DND-41 (cell line): ENCODE measurements at regions not wholly inside any gene's neighbourhood (a gene's known extent, or its start where the extent isn't known, plus 50 kb on each side); places are given as distances from the start of the nearest gene placed in this dataset.

Source experiments
- ATAC-seq: fragments of 200-7000 bp; cut with Tn5 transposase; 3 replicates; pipeline ENCODE4 v1.9.1; 2021; ENCODE audit warnings: low read depth; ENCODE audit not compliant: insufficient read depth
- DNase-seq: peaks from one replicate; pipeline ENCODE4 v3.0.0-alpha.2; 2020
- H2AFZ ChIP-seq: 2 replicates; pipeline ENCODE4 v1.6.0; 2012; ENCODE audit warnings: low read depth, low read length
- H3K27ac ChIP-seq: 2 replicates; pipeline ENCODE4 v1.5.1; 2012; ENCODE audit warnings: low read length, inconsistent platforms
- H3K27me3 ChIP-seq: fragments of 200-600 bp; sonication (generic); 2 replicates; pipeline ENCODE4 v1.6.0; 2012; ENCODE audit warnings: low read length, mild to moderate bottlenecking, inconsistent platforms; ENCODE audit not compliant: insufficient read depth, poor library complexity
- H3K36me3 ChIP-seq: 2 replicates; pipeline ENCODE4 v1.5.1; 2012; ENCODE audit warnings: low read length, inconsistent platforms; ENCODE audit not compliant: insufficient read depth
- H3K4me1 ChIP-seq: 2 replicates; pipeline ENCODE4 v1.5.1; 2012; ENCODE audit warnings: mild to moderate bottlenecking, low read length; ENCODE audit not compliant: insufficient read depth
- H3K4me2 ChIP-seq: 2 replicates; pipeline ENCODE4 v1.6.0; 2012; ENCODE audit warnings: mild to moderate bottlenecking, moderate library complexity, low read length, inconsistent platforms; ENCODE audit not compliant: insufficient read depth
- H3K4me3 ChIP-seq, 2 experiments: fragments of 200-600 bp in 1 of 2; shearing (Covaris generic) in 1 of 2; 2 replicates each; pipeline ENCODE4 v1.5.1; 2012 to 2016; ENCODE audit warnings: inconsistent platforms in 2 of 2, low read length in 2 of 2, mild to moderate bottlenecking in 2 of 2, low read depth in 1 of 2, moderate library complexity in 1 of 2
- H3K79me2 ChIP-seq: 2 replicates; pipeline ENCODE4 v1.6.0; 2012; ENCODE audit warnings: low read length, inconsistent platforms; ENCODE audit not compliant: insufficient read depth
- H3K9ac ChIP-seq: 2 replicates; pipeline ENCODE4 v1.6.0; 2012; ENCODE audit warnings: low read depth, mild to moderate bottlenecking, inconsistent platforms, low read length, moderate library complexity
- H3K9me3 ChIP-seq: 2 replicates; pipeline ENCODE4 v1.5.1; 2012; ENCODE audit warnings: low read length, moderate library complexity, mild to moderate bottlenecking, inconsistent platforms; ENCODE audit not compliant: insufficient read depth, severe bottlenecking
- H4K20me1 ChIP-seq: 2 replicates; pipeline ENCODE4 v1.6.0; 2012; ENCODE audit warnings: low read length; ENCODE audit not compliant: insufficient read depth
- EZH2 ChIP-seq: IDR thresholded peaks from 3 replicates; pipeline ENCODE4 v1.6.1; 2012; ENCODE audit warnings: borderline replicate concordance, low read depth, mild to moderate bottlenecking, moderate library complexity, low read length, inconsistent platforms; ENCODE audit not compliant: severe bottlenecking
- TF ChIP-seq, protein P1 (sequence below): IDR thresholded peaks from 2 replicates; pipeline ENCODE4 v1.5.1; 2012; ENCODE audit warnings: borderline replicate concordance, low read length, moderate library complexity, mild to moderate bottlenecking; ENCODE audit not compliant: poor library complexity, severe bottlenecking; ENCODE audit errors: extremely low read depth

DNA sequence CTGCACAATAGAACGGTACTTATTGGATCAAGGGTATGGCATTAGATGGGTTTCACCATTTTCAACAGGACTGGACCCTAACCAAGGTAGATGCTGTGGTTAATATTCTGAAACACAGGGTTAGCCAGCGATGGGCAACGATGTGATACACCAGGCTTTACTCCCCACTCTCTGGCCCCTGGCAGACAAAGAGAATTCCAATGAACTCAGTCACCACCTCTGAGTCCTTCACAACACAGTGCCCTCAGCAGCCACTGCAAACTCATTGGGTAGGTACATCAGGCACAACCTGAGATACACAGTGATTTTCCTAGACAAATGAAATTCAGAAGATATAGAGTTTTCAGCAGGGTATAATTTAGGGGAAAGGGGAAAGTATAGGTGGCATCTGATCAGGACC is 634.5 kb downstream of the ZEB2 start:
- DNase-seq = no peak
- no peak for TF ChIP-seq EZH2
- TF ChIP-seq, protein P1, sequence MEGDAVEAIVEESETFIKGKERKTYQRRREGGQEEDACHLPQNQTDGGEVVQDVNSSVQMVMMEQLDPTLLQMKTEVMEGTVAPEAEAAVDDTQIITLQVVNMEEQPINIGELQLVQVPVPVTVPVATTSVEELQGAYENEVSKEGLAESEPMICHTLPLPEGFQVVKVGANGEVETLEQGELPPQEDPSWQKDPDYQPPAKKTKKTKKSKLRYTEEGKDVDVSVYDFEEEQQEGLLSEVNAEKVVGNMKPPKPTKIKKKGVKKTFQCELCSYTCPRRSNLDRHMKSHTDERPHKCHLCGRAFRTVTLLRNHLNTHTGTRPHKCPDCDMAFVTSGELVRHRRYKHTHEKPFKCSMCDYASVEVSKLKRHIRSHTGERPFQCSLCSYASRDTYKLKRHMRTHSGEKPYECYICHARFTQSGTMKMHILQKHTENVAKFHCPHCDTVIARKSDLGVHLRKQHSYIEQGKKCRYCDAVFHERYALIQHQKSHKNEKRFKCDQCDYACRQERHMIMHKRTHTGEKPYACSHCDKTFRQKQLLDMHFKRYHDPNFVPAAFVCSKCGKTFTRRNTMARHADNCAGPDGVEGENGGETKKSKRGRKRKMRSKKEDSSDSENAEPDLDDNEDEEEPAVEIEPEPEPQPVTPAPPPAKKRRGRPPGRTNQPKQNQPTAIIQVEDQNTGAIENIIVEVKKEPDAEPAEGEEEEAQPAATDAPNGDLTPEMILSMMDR = no peak
- no peak overlapping the region for H3K9ac ChIP-seq
- no peaks in the 10 kb centered on the region for H3K36me3 ChIP-seq
- no peak overlapping the region for H3K4me2 ChIP-seq
- H3K4me3 ChIP-seq = no peak overlapping the region
- no peaks in the 10 kb centered on the region for H3K9me3 ChIP-seq
- H3K79me2 ChIP-seq = no peaks in the 10 kb centered on the region
- no peaks in the 10 kb centered on the region for H3K4me1 ChIP-seq
- H4K20me1 ChIP-seq = no peaks in the 10 kb centered on the region
- no peak for ATAC-seq
- H3K27me3 ChIP-seq = no peaks in the 10 kb centered on the region
- H2AFZ ChIP-seq = no peak overlapping the region
- H3K27ac ChIP-seq = no peak overlapping the region

DNA sequence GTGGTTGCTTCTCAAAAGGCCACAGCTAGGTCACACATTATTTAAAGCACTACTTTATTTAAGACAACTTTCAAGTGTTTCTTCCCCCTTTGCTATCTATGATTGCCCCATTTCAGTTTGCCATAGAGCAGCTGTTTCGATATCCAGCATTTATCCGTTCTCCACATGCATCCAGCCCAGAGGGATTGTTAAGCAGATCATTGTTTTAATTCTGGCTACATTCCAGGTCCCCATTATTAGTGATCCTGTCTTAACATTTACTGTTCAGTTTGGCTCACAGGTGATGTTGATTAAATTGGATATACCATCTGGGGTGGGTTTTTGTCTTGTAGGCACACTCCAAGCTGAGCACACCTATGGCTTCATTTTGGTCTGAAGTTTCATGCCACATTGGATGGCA is 638.7 kb downstream of the ZEB2 start:
- ATAC-seq = no peak
- TF ChIP-seq, protein P1 = no peak
- no peak for TF ChIP-seq EZH2
- Histone ChIP-seq H3K27ac (no peak overlapping the region), H3K4me1 (no peaks in the 10 kb centered on the region), H3K9me3 (no peaks in the 10 kb centered on the region), H2AFZ (no peak overlapping the region), H3K36me3 (no peaks in the 10 kb centered on the region), H3K79me2 (no peaks in the 10 kb centered on the region), H4K20me1 (no peaks in the 10 kb centered on the region), H3K9ac (no peak overlapping the region), H3K4me2 (no peak overlapping the region), H3K4me3 (no peak overlapping the region), H3K27me3 (no peaks in the 10 kb centered on the region)
- no peak for DNase-seq

DNA sequence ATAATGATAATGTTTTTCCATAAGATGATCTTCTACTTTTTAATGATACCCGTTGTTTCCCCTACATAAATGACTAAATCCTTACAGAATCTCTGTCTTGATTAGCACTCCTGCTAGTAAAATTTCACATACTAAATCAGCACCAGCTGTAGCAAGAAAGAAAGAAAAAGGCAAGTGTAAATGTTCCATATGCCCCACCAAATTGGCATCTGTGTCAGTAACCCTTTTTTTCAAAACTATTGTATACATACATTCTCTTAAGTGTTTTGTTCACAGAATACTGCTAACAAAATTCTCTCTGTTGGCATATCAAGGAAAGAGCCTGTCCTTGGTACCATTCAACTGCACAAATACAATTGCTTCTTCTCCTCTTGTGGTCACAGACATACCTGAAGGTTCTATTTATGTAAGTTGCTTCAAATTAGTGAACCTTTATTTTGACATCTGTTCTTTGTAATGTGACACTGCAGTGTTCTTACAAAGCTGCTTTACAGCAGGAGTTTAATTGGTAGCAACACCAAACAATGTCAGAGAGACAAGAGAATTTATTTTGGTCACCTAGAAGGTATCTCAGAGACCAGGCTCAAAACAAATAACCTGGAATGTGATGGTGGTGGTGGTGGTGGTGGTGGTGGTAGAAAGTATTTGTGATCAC is 641.9 kb downstream of the ZEB2 start:
- no peak overlapping the region for H3K4me3 ChIP-seq
- TF ChIP-seq EZH2 = no peak
- TF ChIP-seq, protein P1 = no peak
- H4K20me1 ChIP-seq = no peaks in the 10 kb centered on the region
- H3K9me3 ChIP-seq = no peaks in the 10 kb centered on the region
- DNase-seq (no peak), ATAC-seq (no peak)
- no peak overlapping the region for H3K4me2 ChIP-seq
- no peak overlapping the region for H3K9ac ChIP-seq
- H2AFZ ChIP-seq = no peak overlapping the region
- no peaks in the 10 kb centered on the region for H3K27me3 ChIP-seq
- no peaks in the 10 kb centered on the region for H3K79me2 ChIP-seq
- H3K36me3 ChIP-seq = no peaks in the 10 kb centered on the region
- no peaks in the 10 kb centered on the region for H3K4me1 ChIP-seq
- H3K27ac ChIP-seq = no peak overlapping the region
